GM19043 (cell line): ENCODE measurements at regions not wholly inside any gene's neighbourhood (a gene's known extent, or its start where the extent isn't known, plus 50 kb on each side); places are given as distances from the start of the nearest gene placed in this dataset.

Experiments
- ATAC-seq: cut with Tn5 transposase; IDR thresholded peaks from one replicate; pipeline ENCODE4 v1.9.1; 2021; ENCODE audit warnings: low read depth; ENCODE audit not compliant: unreplicated experiment

- no peak for ATAC-seq
Measured at GRCh38 chr12:89951050-89951693, 242.5 kb upstream of the ATP2B1 start.

- ATAC-seq, result no peak
Measured at GRCh38 chr12:89950421-89950820, 241.8 kb upstream of the ATP2B1 start.

- ATAC-seq, result peak; percentile 92
Measured at GRCh38 chr12:89949457-89950195, 241.0 kb upstream of the ATP2B1 start.

GRCh38 chr12:89948271-89949175 lies 239.9 kb upstream of the ATP2B1 start:
- ATAC-seq, result no peak

- ATAC-seq, result no peak
Measured at GRCh38 chr12:89947437-89948270, 239.0 kb upstream of the ATP2B1 start.

GRCh38 chr12:89946518-89947135 lies 238.0 kb upstream of the ATP2B1 start:
- no peak for ATAC-seq

- no peak for ATAC-seq
Measured at GRCh38 chr12:89945123-89945522, 236.5 kb upstream of the ATP2B1 start.

- ATAC-seq, result no peak
Measured at GRCh38 chr12:89943463-89943862, 234.8 kb upstream of the ATP2B1 start.

- ATAC-seq, result no peak
Measured at GRCh38 chr12:89941436-89941835, 232.8 kb upstream of the ATP2B1 start.

GRCh38 chr12:89939522-89940215 lies 231.0 kb upstream of the ATP2B1 start:
- ATAC-seq, result no peak

- no peak for ATAC-seq
Measured at GRCh38 chr12:89936631-89937030, 228.0 kb upstream of the ATP2B1 start.

- peak; percentile 83 for ATAC-seq
Measured at GRCh38 chr12:89935850-89936249, 227.2 kb upstream of the ATP2B1 start.

- ATAC-seq, result no peak
Measured at GRCh38 chr12:89933911-89934310, 225.3 kb upstream of the ATP2B1 start.

GRCh38 chr12:89932954-89933353 lies 224.3 kb upstream of the ATP2B1 start:
- no peak for ATAC-seq

GRCh38 chr12:89928467-89928866 lies 219.8 kb upstream of the ATP2B1 start:
- ATAC-seq, result no peak

- peak; percentile 99 for ATAC-seq
Measured at GRCh38 chr12:89927226-89927698, 218.6 kb upstream of the ATP2B1 start.

GRCh38 chr12:89924191-89924590 lies 215.6 kb upstream of the ATP2B1 start:
- ATAC-seq, result no peak

GRCh38 chr12:89923091-89923490 lies 214.5 kb upstream of the ATP2B1 start:
- ATAC-seq, result no peak

GRCh38 chr12:89920866-89921265 lies 212.2 kb upstream of the ATP2B1 start:
- no peak for ATAC-seq
